SKM-1 (cell line): ENCODE measurements at regions not wholly inside any gene's neighbourhood (a gene's known extent, or its start where the extent isn't known, plus 50 kb on each side); places are given as distances from the start of the nearest gene placed in this dataset.

ENCODE experiments used
- DNase-seq: peaks from one replicate; lab custom pipeline; 2025; ENCODE audit not compliant: unreplicated experiment; lab: John Stamatoyannopoulos, UW

DNA sequence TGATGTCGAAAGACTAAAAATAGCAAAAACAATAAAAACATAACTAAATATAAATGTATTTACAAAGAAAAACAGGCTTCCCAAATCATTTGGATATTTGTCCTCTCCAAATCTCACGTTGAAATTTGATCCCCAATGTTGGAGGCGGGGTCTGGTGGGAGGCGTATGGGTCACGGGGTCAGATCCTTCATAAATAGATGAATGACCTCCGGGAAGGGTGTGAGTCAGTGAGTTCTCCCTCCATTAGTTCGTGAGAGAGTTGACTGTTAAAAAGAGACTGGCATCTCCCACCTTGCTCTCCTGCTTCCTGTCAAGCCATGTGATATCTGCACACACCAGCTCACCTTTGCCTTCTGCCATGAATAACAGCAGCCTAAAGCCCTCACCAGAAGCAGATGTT, 703.0 kb downstream of the TMEM182 start:
- DNase-seq = no peak

DNA sequence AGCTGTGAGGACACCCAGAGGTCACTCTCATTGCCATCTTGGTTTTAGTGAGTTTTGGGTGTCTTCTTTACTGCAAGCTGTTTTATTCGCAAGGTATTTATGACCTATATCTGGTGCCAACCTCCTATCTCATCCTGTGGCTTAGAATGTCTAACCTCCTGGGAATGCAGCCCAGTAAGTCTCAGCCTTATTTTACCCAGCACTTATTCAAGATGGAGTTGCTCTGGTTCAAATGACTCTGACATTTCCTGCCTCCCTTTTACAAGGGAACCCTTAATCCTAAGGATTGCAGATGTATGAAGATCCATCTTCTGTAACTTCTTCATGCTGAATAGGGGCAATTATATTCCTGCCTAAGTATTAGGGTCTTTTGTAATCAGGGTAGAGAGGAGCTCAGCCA, 708.0 kb downstream of the TMEM182 start:
- no peak for DNase-seq

DNA sequence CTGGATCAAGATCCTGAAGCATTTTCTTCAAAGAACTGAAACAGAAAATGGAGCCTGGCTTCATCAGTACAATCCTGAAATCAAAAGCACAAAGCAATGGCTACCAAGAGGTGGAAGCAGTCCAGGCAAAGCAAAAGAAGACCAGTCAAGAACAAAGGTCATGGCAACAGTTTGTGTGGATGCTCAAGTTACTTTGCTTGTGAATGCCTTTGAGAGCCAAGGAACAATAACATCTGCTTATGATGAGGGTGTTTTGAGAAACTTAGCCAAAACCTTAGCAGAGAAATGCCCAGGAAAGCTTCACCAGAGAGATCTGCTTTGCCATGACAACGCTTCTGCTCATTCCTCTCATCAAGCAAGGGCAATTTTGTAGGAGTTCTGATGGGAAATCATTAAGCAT, 723.1 kb downstream of the TMEM182 start:
- DNase-seq = no peak

DNA sequence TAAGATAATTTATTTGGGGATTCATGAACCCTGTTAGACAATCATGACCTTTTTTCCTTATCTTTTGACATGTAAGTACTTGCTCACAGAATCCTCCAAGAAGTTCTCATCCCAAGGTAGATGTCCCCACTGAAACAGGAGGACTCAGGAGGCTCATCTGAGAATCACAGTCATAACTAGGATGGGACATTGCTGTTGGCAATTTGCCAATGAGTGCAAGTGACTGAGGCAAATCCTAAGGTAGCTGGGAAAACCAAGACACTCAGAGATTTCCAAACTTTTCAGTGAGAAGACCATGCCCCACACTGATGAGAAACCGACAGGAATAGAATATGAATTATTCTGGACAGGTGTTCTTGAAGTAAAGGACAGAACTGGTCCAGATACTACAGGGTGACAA, 735.0 kb downstream of the TMEM182 start:
- no peak for DNase-seq

DNA sequence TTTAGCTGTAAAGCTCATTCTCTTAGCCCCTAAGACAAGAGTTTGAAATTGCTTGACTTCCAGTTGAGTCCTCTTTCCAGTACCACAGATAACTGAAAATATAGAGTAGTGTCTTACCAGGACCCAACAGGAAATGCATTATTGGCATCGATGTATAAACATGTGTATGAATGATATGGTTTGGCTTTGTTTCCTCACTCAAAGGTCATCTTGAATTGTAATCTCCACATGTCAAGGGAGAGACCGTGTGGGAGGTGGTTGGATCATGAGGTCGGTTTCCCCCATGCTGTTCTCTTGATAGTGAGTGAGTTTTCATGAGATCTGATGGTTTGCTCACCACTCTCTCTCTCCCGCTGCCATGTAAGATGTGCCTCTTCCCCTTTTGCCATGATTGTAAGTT, 745.0 kb downstream of the TMEM182 start:
- no peak for DNase-seq

DNA sequence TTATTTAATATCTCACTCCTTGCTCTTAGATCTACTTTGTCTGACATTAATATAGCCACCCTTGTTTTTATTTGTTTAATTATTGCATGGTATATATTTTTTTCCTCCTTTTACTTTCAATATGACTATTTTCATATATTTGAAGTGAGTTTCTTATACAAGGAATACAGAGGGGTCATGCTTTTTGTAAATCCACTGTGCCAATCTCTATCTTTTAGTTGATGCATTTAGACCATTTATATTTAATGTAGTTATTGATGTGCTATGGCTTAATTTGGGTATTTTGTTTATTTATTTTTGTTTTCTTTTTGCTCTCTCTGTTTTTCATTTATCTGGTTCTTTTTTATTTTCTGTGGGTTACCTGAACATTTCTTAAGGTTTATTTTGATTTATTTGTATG, 750.6 kb downstream of the TMEM182 start:
- DNase-seq = no peak

DNA sequence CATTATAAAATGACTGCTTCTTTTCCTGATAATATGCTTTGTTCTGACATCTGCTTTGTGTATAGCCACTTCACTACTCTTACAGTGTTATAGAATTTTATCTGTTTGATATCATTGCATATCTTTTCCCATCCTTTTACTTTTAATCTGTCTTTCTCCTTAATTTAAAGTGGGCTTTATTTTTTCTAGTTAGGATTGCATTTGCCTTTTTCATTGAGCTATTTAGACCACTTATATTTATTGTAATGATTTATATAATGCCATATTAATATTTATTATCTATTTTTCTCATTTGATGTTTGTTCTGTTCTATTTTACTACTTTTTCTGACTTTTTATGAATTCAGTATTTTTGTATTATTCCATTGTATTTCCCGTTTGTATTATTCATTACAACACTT, 758.7 kb downstream of the TMEM182 start:
- DNase-seq = no peak

DNA sequence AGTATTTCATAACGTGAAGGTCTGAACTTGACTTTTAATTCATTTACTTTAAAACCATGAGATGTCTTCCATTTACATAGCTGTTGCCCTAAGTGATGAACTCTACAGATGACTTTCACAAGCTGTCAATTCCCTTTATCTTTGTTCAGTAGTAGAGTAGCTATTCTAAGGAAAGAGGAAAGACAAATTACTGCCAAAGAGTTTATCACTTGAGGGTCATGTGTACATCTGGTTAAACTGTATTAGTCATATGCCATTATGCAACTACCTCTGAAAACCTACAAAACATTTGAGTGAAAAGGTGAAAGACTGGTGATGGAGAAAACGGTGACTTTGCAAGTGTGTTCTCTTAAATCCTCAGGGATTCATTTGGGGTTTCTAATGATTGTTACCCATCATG, 763.9 kb downstream of the TMEM182 start:
- no peak for DNase-seq

DNA sequence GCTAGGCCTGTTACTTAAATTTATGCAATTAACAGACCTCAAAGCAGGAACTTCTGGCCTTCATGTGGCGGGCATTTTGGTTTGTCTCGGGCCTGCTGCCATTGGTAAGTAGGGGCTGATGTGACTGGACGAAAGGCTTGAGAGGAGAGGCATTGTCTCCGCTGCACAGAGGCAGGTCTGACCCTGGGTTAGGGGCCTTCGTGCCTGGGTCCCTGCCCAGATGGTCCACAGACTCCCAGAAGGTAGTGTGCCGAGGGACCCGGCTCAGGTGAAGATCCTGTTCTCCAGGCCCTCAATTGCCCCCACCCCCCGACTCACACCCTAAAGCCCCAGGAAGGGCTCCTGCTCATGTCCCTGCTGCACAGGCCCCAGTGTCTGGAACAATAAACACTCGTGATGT, 764.9 kb downstream of the TMEM182 start:
- no peak for DNase-seq

DNA sequence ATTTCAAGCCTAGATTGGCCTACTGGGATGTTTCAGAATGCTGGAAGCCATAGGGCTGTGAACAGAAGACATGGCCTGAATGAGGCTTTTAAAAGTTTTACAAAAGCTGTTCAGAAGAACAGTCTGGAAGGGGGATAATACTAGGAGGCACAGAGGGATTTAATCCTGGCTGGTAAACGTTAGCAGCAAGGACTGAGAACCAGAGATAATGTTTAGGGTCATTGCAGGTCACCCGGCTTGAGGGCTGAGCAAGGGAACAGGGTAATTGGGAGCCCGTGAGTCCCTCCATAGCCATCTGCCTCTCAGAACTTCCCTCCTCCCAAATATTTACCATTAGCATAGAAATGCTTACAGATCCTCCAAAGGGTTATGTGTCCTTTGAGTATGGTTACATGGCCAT, 765.4 kb downstream of the TMEM182 start:
- no peak for DNase-seq

DNA sequence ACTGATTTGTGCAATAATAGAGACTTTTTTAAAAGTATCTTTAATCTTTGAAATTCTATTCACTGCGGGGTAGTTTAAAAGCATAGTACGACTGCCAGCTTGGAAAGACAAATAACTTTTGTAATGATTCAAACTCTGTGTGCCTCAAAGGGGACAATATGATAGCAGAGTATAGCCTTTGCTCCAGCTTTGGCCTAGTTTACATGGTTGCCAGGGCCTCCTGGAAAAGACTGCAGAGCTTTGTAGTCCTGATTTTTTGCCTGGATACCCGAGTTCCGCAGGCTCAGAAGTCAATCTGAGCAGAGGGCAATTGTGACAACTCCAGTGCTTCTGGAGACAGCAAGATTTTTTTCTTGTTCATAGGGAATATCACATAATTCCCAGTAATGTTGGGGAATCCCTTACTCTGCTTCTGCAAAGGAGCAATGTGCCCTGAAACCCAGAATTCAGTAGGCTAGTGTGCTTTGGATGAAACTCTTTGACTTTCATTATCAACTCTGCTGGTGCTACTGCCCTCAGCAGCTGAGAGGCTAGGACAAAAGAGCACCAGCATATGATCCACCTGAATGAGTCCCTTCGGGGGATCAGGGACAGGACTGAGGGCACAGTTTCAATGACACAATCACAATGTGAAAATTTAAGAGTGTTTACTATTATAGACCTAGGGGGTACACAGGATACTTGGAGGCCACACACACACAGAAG, 768.1 kb downstream of the TMEM182 start:
- DNase-seq = no peak

DNA sequence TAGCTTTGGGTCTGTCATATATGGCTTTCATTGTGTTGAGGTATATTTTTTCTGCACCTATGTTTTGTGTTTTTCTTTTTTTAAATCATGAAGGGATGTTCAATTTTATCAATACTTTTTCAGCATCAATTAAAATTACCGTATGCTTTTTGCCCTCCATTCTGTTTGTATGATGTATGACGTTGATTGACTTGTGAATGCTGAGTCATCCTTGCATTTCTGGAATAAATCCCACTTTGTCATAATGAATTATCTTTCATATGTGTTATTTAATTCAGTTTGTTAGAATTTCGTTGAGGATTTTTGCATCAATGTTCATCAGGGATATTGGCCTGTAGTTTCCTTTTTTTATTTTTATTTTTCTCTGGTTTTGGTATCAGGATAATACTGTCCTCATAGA, 790.9 kb downstream of the TMEM182 start:
- DNase-seq = no peak

DNA sequence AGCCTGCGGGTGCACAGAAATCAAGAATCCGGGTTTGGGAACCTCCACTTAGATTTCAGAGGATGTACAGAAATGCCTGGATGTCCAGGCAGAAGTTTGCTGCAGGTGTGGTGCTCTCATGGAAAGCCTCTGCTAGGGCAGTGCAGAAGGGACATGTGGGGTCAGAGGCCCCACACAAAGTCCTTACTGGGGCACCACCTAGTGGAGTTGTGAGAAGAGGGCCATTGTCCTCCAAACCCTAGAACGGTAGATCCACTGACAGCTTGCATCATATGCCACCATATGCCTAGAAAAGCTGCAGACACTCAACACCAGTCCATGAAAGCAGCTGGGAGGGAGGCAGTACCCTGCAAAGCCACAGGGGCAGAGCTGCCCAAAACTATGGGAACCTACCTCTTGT, 833.0 kb downstream of the TMEM182 start:
- DNase-seq = no peak

DNA sequence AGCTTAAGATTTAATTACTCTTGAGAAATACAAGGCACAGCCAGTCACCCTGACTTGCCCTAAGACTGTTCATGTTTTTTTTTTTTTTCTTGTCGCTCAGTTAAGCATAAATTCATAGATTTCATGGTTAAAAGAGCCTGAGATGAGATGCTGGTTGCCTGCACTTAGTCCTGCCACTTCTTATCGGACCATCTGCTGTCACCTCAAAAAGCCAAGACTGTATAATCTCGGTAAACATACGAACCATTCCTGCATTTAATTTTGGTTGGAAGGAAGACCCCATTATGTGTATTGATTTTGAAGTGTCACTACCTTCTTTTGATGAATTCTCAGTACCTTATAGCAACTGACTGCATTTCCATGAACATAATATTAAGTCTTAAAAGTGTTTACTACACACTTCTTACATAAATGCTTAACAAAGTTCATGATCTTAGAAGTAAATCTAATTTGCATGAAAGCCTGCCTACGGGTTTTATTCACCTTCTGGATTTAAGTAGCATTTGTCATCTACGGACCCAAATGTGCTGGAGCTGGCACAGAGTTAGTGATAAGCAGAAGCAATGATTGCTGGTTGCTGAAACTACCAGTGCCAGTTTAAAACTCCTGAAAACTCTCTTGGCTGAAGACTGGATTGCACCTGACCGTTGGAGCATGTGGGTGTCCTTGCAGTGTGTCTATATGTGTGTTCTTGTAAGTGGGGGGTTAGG, 843.4 kb downstream of the TMEM182 start:
- no peak for DNase-seq

DNA sequence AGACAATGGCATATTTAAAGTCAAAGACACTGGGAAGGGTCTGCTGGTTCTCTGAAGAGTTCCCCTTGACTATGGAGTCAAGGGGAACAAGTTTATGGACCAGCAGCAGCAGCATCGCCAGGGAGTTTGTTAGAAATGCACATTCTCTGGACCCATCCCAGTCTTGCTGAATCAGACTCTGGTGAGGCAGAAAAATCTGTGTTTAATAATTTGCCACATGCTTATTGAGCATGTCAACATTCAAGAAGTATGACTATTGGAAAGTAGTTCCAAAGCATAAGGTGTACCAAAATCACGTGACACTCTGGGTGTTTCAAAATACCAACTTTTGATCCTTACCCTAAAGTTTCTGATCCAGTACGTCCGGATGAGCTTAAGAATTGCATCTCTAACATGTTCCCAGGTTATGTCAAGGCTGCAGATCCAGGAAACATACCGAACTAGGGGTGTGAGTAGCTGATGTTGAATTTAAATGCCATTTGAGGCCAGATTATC, 853.8 kb downstream of the TMEM182 start:
- no peak for DNase-seq

DNA sequence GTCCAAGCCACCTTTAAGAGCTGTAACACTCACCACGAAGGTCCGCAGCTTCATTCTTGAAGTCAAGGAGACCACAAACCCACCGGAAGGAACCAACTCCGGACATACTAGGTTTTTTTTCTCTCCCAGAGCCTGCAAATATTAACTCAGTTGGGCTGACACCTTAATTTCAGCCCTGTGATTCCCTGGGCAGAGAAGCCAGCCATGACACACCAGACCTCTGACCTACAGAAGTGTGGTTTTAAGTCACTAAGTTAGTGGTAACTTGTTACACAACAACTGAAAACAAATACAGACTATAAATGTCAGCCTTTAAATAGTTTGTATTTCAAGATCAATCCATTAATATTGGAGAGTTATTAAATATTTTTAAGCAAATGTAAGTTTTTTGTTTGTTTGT, 855.1 kb downstream of the TMEM182 start:
- no peak for DNase-seq

DNA sequence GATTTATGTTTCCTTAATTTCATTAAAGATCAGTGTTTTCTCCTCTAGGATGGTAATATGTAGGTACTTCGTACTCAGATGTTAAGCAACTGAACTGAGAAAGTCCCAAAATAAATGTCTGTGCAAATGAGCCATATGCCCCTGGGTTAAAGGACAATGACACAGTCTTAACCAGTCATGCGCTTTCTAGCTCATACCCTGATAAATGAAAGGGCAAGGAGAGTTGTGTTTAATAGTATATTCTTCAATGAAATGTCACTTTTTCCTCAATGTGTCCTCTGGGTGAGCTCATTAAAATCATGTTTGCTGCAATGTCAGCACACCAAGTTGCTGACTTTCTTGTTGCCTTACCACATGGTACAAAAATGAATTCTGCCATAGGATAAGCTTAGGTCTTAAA, 856.3 kb downstream of the TMEM182 start:
- DNase-seq = no peak

DNA sequence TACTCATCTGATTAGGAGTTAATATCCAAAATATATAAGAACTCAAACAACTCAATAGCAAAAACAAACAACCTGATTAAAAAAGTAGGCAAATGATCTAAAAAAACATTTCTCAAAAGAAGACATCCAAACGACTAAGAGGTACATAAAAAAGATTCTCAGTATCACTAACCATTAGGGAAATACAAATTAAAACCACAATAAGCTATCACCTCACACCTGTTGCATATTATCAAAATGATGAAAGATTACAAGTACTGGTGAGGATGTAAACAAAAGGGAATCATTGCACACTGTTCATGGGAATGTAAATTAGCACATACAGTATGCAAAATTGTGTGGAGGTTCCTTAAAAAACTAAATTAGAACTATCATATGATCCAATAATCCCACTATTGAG, 865.5 kb downstream of the TMEM182 start:
- DNase-seq = no peak

DNA sequence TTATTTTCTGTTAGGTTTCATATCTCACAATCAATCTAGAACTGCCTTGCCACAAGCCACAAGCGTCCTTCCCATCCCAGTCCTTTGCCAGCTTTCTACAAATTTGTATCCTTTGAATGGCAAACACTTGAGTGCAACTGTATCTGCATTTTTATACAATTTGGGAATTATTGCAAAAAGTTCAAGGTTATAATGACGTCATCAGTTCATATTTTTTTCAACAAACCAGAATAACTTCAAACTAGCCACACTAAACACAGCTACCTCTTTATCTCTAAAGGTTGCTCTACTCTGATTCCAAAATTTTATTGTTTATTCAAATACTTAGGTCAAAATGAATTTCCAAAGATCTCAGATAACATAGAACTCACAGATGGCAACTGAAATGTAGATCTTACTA, 877.1 kb downstream of the TMEM182 start:
- no peak for DNase-seq

DNA sequence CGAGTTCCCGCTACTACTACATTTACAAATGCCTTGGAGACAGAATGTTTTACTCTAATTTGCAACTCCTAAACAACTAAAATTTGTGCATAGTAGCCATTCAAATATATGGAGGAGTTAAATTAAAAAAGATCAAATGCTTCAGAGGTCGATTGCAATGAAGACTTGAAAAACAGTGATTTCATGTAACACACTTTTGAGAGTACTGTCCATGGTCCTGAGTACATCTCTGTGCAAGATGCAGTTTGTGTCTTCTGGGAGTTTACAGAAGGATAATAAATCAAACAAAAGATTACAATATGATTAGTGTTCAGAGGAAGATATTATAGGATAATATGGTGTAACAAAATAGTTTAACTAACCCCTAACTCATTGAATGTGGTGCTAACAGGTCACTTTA, 894.7 kb downstream of the TMEM182 start:
- no peak for DNase-seq

DNA sequence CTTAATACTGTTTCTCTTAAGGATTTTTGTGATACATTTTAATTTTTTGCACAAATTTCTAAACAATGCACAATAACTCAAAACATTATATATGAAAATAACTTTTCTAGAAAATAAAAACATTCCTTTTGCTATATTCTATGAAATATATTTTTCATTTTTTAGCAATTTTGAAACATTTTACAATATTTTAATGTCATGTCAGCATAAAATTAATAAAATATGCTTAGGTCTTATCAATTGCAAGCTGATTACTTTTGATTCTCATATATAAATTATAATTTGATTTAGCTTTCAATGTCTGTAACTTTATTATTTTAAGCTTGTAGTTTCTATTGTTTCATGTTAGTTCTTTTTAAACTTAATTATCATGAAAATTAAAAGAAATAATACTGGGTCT, 898.7 kb downstream of the TMEM182 start:
- no peak for DNase-seq

DNA sequence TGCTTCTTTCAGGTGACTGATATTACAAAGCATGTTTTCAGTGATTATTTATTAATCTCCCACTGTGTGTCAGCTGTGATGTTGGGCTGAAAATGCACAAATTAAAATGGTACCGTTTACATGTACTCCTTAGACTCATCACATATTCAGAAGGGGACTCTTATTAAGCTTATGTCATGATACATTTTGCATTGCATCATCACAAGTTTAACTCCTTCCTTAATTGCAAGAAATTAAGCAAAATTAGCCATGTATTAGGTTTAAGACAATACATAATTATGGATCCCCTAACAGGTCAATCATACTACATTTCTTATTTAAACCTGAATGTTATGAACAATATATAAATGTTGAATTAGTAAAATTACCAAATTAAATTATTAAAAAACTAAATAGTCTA, 899.1 kb downstream of the TMEM182 start:
- no peak for DNase-seq

DNA sequence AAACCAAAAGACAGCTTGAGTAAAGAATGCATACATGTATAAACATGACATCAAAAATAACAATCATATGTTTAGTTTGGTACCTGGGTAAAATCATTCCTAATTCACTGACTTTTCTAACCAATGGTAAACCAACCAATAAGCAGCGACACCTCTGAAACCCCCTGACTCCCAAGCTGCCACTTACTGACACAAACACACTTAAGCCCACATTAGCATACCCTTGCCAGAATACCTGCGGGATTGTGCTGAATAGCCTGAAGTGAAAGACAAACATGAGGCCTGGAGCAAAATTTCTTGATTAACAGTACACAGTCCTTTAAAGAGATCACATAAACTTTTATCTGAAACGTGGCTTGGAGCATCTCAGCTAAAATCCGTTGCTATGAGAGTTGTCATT, 902.9 kb downstream of the TMEM182 start:
- DNase-seq = no peak
